ENCODE measurements at regions not wholly inside any gene's neighbourhood (a gene's known extent, or its start where the extent isn't known, plus 50 kb on each side); places are given as distances from the start of the nearest gene placed in this dataset.

- TF ChIP-seq CTCF (IDR thresholded peaks at IDR 0.05; ENCODE audit: low read depth, low read length), result no peak
- no peak for TF ChIP-seq MYC (IDR thresholded peaks at IDR 0.05; ENCODE audit: low read depth, low read length)
- no peak for TF ChIP-seq POLR2A (IDR thresholded peaks at IDR 0.05; ENCODE audit: extremely low read depth, insufficient read length)
- no peak for TF ChIP-seq MAX (IDR thresholded peaks at IDR 0.05; ENCODE audit: low read depth, low read length)
These were observed 469.5 kb upstream of the RBFOX1 start for GRCh38 chr16:6863135-6863534.
